GM18505 (cell line): ENCODE measurements at regions not wholly inside any gene's neighbourhood (a gene's known extent, or its start where the extent isn't known, plus 50 kb on each side); places are given as distances from the start of the nearest gene placed in this dataset.
"Not testable (repeated sequence)": the region's sequence is repeated elsewhere in the genome, so short reads cannot be mapped to it uniquely, and the experiment has no call there.

Source experiments
- ATAC-seq: cut with Tn5 transposase; IDR thresholded peaks from one replicate; pipeline ENCODE4 v1.9.1; 2021; ENCODE audit not compliant: unreplicated experiment
- POLR2A ChIP-seq: IDR thresholded peaks from 4 replicates; pipeline ENCODE4 v1.6.1; 2011; ENCODE audit warnings: borderline replicate concordance; ENCODE audit not compliant: insufficient read depth, insufficient read length; ENCODE audit errors: extremely low read depth

- ATAC-seq = no peak
- peak; percentile 76 for TF ChIP-seq POLR2A
Measured at GRCh38 chr14:105641075-105641937, 114.9 kb downstream of the TMEM121 start.

- not testable (repeated sequence) for ATAC-seq
- peak; percentile 60 for TF ChIP-seq POLR2A
Measured at GRCh38 chr14:105641951-105642350, 115.6 kb downstream of the TMEM121 start.

GRCh38 chr14:105642486-105642885, 116.1 kb downstream of the TMEM121 start:
- not testable (repeated sequence) for ATAC-seq

DNA sequence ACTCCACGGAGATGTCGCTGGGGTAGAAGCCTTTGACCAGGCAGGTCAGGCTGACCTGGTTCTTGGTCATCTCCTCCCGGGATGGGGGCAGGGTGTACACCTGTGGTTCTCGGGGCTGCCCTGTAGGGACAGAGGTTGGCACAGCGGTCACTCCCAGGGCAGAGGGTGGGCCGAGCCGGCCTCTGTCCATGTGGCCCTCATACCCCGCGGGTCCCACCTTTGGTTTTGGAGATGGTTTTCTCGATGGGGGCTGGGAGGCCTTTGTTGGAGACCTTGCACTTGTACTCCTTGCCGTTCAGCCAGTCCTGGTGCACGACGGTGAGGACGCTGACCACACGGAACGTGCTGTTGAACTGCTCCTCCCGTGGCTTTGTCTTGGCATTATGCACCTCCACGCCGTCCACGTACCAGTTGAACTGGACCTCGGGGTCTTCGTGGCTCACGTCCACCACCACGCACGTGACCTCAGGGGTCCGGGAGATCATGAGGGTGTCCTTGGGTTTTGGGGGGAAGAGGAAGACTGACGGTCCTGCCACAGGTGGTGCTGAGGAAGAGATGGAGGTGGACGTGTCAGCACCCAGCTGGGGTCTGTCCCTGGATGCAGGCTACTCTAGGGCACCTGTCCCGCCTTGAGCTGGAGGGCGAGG, 117.1 kb downstream of the TMEM121 start:
- not testable (repeated sequence) for ATAC-seq

DNA sequence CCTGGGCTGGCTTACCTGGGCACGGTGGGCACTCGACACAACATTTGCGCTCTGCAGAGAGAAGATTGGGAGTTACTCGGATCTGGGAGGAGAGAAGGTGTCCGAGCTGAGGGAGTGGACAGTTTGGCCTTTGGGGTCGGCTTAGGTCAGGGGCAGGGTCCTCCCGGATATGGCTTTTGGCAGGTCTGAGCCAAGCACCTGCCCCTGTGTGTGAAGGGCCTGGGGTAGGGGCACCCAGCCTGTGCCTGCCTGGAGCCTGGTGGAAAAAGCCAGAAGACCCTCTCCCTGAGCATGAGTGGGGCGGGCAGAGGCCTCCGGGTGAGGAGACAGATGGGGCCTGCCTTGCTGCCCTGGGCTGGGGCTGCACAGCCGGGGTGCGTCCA, 117.7 kb downstream of the TMEM121 start:
- not testable (repeated sequence) for ATAC-seq

DNA sequence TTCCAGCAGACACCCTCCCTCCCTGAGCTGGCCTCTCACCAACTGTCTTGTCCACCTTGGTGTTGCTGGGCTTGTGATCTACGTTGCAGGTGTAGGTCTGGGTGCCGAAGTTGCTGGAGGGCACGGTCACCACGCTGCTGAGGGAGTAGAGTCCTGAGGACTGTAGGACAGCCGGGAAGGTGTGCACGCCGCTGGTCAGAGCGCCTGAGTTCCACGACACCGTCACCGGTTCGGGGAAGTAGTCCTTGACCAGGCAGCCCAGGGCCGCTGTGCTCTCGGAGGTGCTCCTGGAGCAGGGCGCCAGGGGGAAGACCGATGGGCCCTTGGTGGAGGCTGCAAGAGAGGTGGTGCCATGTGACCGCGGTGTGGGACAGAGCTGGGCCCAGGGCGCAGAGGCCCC, 118.1 kb downstream of the TMEM121 start:
- ATAC-seq = not testable (repeated sequence)

DNA sequence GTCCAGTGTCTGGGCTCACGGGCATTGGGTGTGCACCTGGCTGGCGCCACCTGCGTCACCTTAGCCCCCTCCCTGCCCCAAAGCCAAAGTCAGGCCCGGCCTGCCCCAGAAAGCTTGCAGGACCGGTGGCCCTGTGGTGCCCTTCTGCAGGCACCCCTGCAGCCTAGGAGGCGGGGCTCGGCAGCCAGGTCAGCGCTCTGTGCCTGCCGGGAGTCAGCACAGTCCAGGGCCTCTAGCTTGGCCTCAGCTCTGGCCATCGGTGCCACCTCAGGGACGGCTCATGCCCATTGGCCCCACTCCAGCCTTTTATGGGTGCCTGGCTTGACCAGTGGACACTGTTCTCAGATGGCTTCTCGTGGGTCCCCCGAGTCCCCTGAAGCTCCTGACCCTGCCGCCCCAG, 118.5 kb downstream of the TMEM121 start:
- TF ChIP-seq POLR2A = peak; percentile 5
- ATAC-seq = not testable (repeated sequence)

GRCh38 chr14:105645389-105645788, 119.0 kb downstream of the TMEM121 start:
- not testable (repeated sequence) for ATAC-seq

GRCh38 chr14:105646175-105646574, 119.8 kb downstream of the TMEM121 start:
- no peak for ATAC-seq

GRCh38 chr14:105646711-105647281, 120.4 kb downstream of the TMEM121 start:
- not testable (repeated sequence) for ATAC-seq

More at GRCh38 chr14:105646175-105646574, 119.8 kb downstream of the TMEM121 start:
- TF ChIP-seq POLR2A = peak; percentile 59

GRCh38 chr14:105647426-105647783, 121.0 kb downstream of the TMEM121 start:
- ATAC-seq = not testable (repeated sequence)

GRCh38 chr14:105647784-105648608, 121.6 kb downstream of the TMEM121 start:
- ATAC-seq = no peak
- TF ChIP-seq POLR2A = no peak

DNA sequence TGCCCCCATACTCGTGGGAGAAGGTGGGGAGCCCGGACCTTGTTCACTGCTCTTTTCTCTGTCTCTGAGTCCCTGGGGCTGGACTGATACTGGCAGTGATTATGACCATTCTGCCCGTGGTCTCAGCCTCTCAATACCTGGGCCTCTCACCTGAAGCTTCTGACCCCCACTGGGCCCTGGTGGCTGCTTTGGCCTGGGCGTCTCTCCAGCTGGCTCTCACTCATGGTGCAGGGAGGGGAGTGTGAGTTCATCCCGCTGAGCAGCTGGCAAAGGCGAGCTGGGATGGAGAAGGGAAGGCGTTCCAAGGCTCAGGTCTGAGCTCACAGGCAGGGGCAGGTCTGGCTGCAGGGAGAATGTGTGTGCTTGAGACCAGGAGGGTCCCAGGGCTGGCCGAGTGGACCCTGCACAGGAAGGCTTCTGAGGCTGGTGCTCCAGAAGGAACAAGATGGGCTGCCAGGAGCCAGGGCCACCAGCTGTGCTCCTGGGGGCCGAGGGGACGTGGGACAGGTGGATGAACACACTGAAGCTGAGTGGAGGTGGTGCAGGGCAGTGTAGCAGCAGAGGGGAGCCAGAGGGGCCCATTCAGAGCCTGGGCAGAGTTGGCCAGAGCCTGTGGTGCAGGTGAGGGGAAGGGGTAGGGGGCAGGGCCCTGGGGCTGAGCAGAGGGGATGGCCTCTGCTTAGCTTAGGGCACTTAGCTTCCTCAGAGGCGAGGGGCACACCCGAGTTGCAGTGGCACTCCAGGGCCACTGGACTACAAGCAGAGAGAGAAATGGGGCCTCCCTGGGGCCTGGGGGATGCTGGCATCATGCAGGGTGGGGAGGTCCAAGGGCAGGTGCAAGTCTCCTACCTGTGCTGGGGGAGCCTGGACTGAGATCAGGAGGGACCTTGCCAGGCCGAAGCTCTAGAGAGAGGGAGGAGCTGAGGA, 122.5 kb downstream of the TMEM121 start:
- ATAC-seq = not testable (repeated sequence)

DNA sequence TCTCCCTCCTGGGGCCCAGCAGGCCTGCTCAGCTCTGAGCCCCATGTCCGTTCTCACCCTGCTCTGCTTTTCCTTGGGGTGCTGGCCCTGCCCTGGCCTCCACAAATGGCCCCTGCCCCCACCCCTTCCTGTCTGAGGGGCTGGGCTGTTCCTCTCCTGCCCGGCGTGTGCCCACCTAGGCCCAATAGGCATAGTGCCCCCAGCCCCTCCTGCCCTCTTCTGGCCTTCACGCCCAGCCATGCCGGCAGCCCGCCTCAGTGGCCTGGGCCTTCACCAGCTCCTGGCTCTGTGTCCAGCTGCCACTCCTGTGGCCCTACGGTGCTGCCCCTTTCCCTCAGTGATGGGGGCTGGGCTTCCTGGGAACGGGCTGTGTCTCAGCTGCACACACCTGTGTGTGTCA, 125.9 kb downstream of the TMEM121 start:
- ATAC-seq = not testable (repeated sequence)

DNA sequence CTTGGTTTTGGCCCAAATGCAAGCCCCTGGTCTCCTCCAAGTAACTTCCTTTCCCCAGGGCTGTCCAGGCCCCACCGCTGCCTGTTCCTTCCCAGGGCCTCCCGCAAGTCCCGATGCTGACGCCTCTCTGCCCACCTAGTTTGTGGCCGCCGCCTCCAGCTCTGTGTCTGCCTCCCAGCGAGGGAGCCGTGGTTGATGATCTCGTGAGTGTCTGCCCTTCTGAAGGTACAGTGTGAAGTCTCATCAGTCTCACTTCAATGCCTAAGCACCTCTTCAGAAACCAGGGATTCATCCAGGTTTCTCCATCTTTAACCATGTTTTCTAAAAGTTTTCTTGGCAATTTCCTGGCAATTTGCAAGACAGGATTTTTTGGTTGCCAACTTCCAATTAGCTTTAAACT, 127.5 kb downstream of the TMEM121 start:
- ATAC-seq = not testable (repeated sequence)

DNA sequence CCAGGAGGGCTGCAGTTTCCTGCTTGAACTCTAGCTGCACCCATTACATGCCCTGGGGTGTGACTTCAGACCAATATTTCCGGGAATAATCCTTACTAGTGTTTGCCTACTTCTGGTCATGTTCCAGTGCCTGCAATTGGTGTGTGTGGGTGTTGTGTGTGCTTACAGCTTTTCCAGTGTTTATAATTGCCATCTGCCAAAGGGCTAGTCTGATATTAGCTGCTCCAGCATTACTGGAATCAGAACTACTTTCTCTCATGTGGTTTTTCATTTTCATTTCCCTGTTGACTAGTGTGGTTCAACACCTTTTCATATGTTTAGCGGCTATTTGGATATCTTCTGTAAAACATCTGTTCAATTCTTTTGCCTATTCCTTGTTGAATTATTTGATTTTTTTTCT, 132.9 kb downstream of the TMEM121 start:
- ATAC-seq = not testable (repeated sequence)
